Thoracic aorta (tissue), 2 donors: ENCODE measurements at regions not wholly inside any gene's neighbourhood (a gene's known extent, or its start where the extent isn't known, plus 50 kb on each side); places are given as distances from the start of the nearest gene placed in this dataset.

Experiments
- ATAC-seq: fragments of 150-250 bp; one replicate; pipeline ENCODE4 v1.8.0; 2017; ENCODE audit warnings: low read depth; ENCODE audit not compliant: insufficient number of reproducible peaks, low FRiP score
- DNase-seq: peaks from one replicate; pipeline ENCODE4 v3.0.0-alpha.2; 2020; ENCODE audit warnings: low spot score
- H3K27ac ChIP-seq, 2 donors: fragments of 200-600 bp; sonication (generic); 1 replicate in 1 of 2; 2 replicates in 1 of 2; pipeline ENCODE4 v1.5.1; 2016; ENCODE audit warnings: mild to moderate bottlenecking in 2 of 2, moderate library complexity in 2 of 2
- H3K27me3 ChIP-seq: fragments of 200-600 bp; sonication (generic); replicated peaks from 2 replicates; pipeline ENCODE4 v1.6.0; 2016; ENCODE audit warnings: mild to moderate bottlenecking; ENCODE audit not compliant: insufficient read depth
- H3K36me3 ChIP-seq: fragments of 200-600 bp; sonication (generic); one replicate; pipeline ENCODE4 v1.5.1; 2016
- H3K4me1 ChIP-seq, 2 donors: fragments of 200-600 bp; sonication (generic); 1 replicate in 1 of 2; 2 replicates in 1 of 2; pipeline versions ENCODE4 v1.5.1 to v1.6.0; 2016; ENCODE audit warnings: low read depth in 2 of 2, mild to moderate bottlenecking in 1 of 2; ENCODE audit not compliant: control insufficient read depth in 1 of 2
- H3K4me3 ChIP-seq: fragments of 200-600 bp; sonication (generic); 2 replicates; pipeline ENCODE4 v1.5.1; 2016; ENCODE audit warnings: mild to moderate bottlenecking
- H3K9me3 ChIP-seq: fragments of 200-600 bp; sonication (generic); 2 replicates; pipeline ENCODE4 v1.5.1; 2016
- TF ChIP-seq, protein P1 (sequence below): fragments of 200-600 bp; sonication (generic); IDR thresholded peaks from one replicate; pipeline ENCODE4 v1.5.1; 2019; ENCODE audit warnings: antibody characterized with exemption

DNA sequence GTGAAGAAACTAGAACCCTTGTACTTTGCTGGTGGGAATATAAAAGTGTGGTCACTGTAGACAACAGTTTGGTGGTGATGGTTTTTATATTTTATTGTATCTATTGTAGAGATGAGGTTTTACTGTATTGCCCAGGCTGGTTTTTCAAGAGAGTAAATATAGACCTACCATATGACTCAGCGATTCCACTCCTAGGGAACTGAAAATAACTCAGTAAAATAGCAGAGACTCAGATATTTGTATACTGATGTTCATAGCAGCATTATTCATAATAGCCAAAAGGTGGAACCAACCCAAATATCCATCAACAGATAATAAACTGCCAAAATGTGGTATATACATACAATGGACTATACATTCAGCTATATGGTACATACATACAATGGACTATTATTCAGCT is 68.8 kb upstream of the IL12A start:
- no peak overlapping the region for H3K27ac ChIP-seq
- ATAC-seq (no peak), DNase-seq (no peak)
- no peaks in the 10 kb centered on the region for H3K9me3 ChIP-seq
- no peaks in the 10 kb centered on the region for H3K36me3 ChIP-seq
- H3K27me3 ChIP-seq = no peaks in the 10 kb centered on the region
- TF ChIP-seq, protein P1, sequence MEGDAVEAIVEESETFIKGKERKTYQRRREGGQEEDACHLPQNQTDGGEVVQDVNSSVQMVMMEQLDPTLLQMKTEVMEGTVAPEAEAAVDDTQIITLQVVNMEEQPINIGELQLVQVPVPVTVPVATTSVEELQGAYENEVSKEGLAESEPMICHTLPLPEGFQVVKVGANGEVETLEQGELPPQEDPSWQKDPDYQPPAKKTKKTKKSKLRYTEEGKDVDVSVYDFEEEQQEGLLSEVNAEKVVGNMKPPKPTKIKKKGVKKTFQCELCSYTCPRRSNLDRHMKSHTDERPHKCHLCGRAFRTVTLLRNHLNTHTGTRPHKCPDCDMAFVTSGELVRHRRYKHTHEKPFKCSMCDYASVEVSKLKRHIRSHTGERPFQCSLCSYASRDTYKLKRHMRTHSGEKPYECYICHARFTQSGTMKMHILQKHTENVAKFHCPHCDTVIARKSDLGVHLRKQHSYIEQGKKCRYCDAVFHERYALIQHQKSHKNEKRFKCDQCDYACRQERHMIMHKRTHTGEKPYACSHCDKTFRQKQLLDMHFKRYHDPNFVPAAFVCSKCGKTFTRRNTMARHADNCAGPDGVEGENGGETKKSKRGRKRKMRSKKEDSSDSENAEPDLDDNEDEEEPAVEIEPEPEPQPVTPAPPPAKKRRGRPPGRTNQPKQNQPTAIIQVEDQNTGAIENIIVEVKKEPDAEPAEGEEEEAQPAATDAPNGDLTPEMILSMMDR = no peak
- H3K4me3 ChIP-seq = no peak overlapping the region
- peaks cover 5 to 9% of the 10 kb centered on the region in 2 donors for H3K4me1 ChIP-seq

DNA sequence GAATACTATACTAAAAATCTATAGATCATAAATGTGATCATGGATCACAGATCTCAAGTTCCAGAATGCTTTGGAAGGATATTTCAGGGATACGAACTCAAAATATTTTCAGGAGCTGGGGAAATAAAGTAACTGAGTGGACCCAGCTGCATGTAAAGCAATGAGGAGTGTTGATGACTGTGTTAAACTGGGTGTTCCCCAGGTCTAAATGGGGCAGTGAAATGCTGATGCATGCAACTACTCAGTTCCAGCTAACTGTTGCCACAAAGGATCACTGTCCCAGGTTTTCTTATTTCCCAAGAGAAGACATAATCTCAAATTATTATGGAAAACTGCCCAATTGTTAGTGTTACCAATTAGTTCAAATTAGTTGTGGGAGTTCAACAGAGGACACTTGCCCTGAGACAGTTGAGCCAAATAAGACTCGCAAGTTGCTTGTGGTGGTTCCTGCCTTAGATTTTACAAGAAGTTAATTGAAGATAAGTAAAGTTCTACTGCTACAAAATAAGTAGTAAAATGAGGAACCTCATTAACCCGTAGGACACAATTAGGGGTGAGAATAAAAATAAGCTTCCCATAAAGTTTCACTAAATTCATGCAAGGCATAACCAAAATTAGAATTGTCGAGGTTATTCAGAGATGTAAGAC is 66.3 kb upstream of the IL12A start:
- DNase-seq (no peak), ATAC-seq (no peak)
- TF ChIP-seq, protein P1 = no peak

DNA sequence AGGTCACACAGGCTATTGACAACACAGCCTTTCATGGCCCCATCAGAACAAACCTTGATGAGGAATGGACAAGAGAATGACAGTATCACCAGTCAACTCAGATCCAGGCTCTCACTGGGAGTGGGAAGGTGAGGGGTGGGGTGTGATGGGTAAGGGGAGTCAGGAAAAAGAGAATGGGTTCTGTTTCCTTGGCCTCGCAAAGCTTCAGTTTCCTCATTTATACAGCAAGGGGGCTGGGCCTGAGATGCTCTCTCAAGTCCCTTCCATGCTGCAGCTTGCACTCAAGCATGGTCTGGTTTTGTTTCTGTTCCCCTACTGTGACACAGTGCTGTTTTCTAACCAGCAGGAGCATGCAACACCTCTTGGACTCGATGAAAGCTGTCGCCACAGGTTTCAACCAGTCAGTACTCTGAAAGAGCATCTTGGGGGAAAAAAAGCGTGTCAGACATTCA is 65.7 kb upstream of the IL12A start:
- H3K4me1 ChIP-seq = peaks cover 5 to 14% of the 10 kb centered on the region in 2 donors
- H3K9me3 ChIP-seq = no peaks in the 10 kb centered on the region
- H3K27me3 ChIP-seq = no peaks in the 10 kb centered on the region
- H3K27ac ChIP-seq = no peak overlapping the region
- no peaks in the 10 kb centered on the region for H3K36me3 ChIP-seq
- TF ChIP-seq, protein P1 = no peak
- H3K4me3 ChIP-seq = no peak overlapping the region
- DNase-seq = no peak
- ATAC-seq = no peak

More for the DNA sequence above, 66.3 kb upstream of the IL12A start:
- H3K27me3 ChIP-seq = no peaks in the 10 kb centered on the region
- H3K9me3 ChIP-seq = no peaks in the 10 kb centered on the region
- H3K36me3 ChIP-seq = no peaks in the 10 kb centered on the region
- no peak overlapping the region for H3K27ac ChIP-seq
- H3K4me3 ChIP-seq = no peak overlapping the region
- H3K4me1 ChIP-seq = peaks cover 5 to 9% of the 10 kb centered on the region in 2 donors

DNA sequence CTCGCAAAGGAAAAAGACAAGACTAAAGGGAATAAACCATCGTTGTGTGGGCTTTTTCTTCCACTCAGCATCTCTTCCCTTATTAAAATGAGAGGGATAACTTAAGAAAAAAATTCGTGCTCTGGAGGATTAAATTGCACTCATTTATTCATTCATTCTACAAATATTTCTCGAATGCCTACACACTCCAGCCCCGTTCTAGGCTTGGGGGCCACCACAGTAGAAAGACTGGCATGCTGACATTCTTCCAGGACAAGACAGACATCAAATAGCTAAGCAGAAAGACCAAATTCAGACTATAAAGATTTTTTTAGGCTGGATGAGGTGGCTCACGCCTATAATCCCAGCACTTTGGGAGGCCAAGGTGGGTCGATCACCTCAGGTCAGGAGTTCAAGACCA is 65.3 kb upstream of the IL12A start:
- H3K36me3 ChIP-seq = no peaks in the 10 kb centered on the region
- TF ChIP-seq, protein P1 = no peak
- DNase-seq (no peak), ATAC-seq (no peak)
- H3K9me3 ChIP-seq = no peaks in the 10 kb centered on the region
- H3K4me3 ChIP-seq = no peak overlapping the region
- H3K27ac ChIP-seq = no peak overlapping the region
- no peaks in the 10 kb centered on the region for H3K27me3 ChIP-seq
- H3K4me1 ChIP-seq = peaks cover 5 to 18% of the 10 kb centered on the region in 2 donors

DNA sequence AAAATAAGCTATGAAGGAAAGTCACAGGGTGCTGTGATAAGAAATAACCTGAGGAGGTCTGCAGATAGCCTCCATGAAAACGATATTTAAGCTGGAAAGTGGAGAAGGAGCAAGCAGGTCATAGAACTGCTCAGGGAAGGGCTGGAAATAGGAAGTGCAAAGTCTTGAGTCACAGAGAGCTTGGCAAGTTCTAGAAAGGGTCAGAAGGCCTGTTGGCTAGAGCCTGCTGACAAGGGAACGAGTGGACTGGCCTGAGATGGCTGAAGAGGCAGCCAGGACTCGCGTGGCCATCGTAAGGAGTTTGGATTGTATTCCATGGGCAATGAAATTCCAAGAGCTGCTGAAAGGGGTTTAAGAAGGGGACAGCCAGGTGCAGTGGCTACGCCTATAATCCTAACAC is 64.7 kb upstream of the IL12A start:
- DNase-seq = no peak

More for the DNA sequence above, 64.7 kb upstream of the IL12A start:
- Histone ChIP-seq H3K27ac (no peak overlapping the region), H3K9me3 (no peaks in the 10 kb centered on the region), H3K4me1 (peaks cover 5 to 22% of the 10 kb centered on the region in 2 donors), H3K27me3 (no peaks in the 10 kb centered on the region), H3K4me3 (no peak overlapping the region), H3K36me3 (no peaks in the 10 kb centered on the region)
- TF ChIP-seq, protein P1 = no peak
- no peak for ATAC-seq
